ENCODE measurements at regions not wholly inside any gene's neighbourhood (a gene's known extent, or its start where the extent isn't known, plus 50 kb on each side); places are given as distances from the start of the nearest gene placed in this dataset.

DNA sequence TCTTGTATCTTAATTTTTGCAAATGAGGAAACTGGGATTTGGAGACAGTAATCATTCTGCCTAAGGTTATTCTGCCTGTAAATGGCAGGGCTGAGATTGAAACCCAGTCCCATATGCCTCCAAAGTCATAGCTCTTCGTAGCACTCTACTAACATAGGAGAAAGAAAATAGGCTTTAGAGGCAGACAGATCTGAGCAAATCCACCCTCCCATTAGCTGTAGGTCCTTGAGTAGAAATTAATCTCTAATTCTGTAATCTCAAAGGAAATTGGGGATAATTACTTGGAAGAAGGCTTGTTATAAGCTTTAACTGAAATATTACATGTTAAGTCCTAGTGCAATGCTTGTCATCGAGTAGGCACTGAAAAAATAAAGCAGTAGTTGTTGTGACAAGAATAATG lies 252.1 kb upstream of the PEX5L start:
- DNase-seq: no peak
- 71 to 83% (median 75%) methylated on average over 2 of the region's 2 CpGs for WGBS, 5 donors
- no peak overlapping the region for H3K27ac ChIP-seq
- H3K4me3 ChIP-seq: no peak overlapping the region
- H3K4me1 ChIP-seq: no peaks in the 10 kb centered on the region
- no peaks in the 10 kb centered on the region for H3K27me3 ChIP-seq (replicated peaks in 1 of 7)
- intact Hi-C loops (cut with DNase I; ENCODE audit: low total_unique reads): no loop called here
- no peaks in the 10 kb centered on the region for H3K36me3 ChIP-seq
- TF ChIP-seq CTCF (IDR thresholded peaks at IDR 0.05 in 8 of 11, conservative IDR thresholded peaks at IDR 0.05 in 3 of 11): no peak
- no peaks in the 10 kb centered on the region for H3K9me3 ChIP-seq

DNA sequence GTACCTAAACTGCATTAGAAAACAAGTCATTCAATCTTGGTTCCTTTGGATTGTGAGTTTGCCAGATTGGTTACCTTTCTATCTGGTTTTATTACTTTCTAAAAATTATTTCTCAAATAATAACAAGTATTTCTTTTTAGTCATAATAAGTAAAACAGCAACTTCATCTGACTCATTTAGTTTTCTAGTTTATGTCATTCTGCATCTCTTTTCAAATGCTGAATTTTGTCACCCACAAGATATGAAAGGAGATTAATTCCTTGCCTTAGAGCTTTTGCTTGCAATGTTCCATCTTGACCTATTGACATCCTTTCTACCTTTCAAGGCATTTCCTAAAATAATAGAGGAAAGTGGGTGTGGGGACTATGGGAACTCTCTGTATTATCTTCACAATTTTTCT lies 253.6 kb upstream of the PEX5L start:
- DNase-seq: no peak
- no peaks in the 10 kb centered on the region for H3K4me1 ChIP-seq
- H3K4me3 ChIP-seq: no peak overlapping the region
- no peaks in the 10 kb centered on the region for H3K9me3 ChIP-seq
- H3K27me3 ChIP-seq (replicated peaks in 1 of 7): no peaks in the 10 kb centered on the region
- no peaks in the 10 kb centered on the region for H3K36me3 ChIP-seq
- intact Hi-C loops (cut with DNase I; ENCODE audit: low total_unique reads): no loop called here
- H3K27ac ChIP-seq: no peak overlapping the region
- TF ChIP-seq POLR2AphosphoS5 (IDR thresholded peaks at IDR 0.05) (no peak), POLR2A (IDR thresholded peaks at IDR 0.05) (no peak), CTCF (IDR thresholded peaks at IDR 0.05 in 8 of 11, conservative IDR thresholded peaks at IDR 0.05 in 3 of 11) (no peak)

DNA sequence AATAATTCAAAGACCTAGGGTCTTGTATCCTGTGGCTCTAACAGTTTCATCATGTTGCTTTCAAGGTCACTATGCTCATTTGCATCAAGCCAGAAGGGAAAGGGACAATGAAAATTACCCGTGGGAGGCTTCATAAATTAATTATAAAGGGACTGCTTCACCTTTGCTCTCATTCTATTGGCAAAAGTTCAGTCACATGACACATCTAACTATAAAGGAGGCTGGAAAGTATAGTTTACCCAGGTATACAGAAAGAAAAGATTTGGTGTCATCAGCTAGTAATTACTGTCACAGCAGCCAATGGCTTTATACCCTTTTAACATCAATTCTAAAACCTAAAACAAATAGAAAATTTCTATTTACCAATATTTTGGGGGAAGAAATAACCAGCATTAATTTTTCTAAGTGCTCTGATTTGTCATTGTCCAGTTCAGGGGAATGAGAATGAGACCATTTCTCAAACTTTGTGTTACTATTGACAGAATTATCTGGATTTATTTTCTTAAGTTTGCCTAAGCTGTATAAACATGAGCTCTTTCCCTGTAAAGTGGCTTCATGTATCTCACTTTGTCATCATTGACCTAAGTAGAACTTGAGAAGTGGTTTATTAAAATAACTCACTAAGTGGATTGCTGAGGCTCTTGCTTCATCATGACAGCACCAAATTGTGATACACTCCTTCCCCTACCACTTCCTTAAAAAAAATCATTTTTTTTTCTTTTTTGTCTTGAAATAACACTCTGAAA lies 257.7 kb upstream of the PEX5L start:
- no peak overlapping the region for H3K27ac ChIP-seq
- H3K36me3 ChIP-seq: no peaks in the 10 kb centered on the region
- H3K4me3 ChIP-seq: no peak overlapping the region
- intact Hi-C loops (cut with DNase I; ENCODE audit: low total_unique reads): no loop called here
- 42 to 69% (median 56%) methylated on average over 1 of the region's 1 CpG for WGBS, 5 donors
- no peak for DNase-seq
- H3K9me3 ChIP-seq: no peaks in the 10 kb centered on the region
- H3K27me3 ChIP-seq (replicated peaks in 1 of 7): no peaks in the 10 kb centered on the region
- TF ChIP-seq POLR2AphosphoS5 (IDR thresholded peaks at IDR 0.05) (no peak), CTCF (IDR thresholded peaks at IDR 0.05 in 8 of 11, conservative IDR thresholded peaks at IDR 0.05 in 3 of 11) (no peak), POLR2A (IDR thresholded peaks at IDR 0.05) (no peak)
- no peaks in the 10 kb centered on the region for H3K4me1 ChIP-seq

DNA sequence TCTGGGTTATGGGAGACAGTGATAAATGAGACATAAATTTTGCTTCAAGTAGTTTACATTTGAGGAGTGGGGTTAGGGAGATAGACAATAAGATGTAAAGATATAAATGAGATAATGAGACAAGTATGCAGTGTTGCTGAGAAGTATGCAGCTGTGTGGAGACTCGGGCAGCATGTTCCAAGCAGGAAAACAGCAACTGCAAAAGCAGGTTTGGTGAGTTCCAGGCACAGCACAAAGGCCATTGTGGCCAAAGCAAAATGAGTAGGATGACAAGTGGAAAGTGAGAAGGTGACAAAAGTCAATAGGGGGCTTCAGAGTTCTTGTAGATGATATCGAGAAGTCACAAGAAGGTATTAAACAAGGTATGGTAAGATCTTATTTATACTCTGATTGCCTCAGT lies 259.1 kb upstream of the PEX5L start:
- intact Hi-C loops (cut with DNase I; ENCODE audit: low total_unique reads): no loop called here
- Histone ChIP-seq H3K27me3 (replicated peaks in 1 of 7) (no peaks in the 10 kb centered on the region), H3K9me3 (no peaks in the 10 kb centered on the region), H3K36me3 (no peaks in the 10 kb centered on the region), H3K4me1 (no peaks in the 10 kb centered on the region), H3K4me3 (no peak overlapping the region), H3K27ac (no peak overlapping the region)
- no peak for DNase-seq
- TF ChIP-seq POLR2A (IDR thresholded peaks at IDR 0.05): no peak
- no peak for TF ChIP-seq CTCF (IDR thresholded peaks at IDR 0.05 in 8 of 11, conservative IDR thresholded peaks at IDR 0.05 in 3 of 11)
- TF ChIP-seq POLR2AphosphoS5 (IDR thresholded peaks at IDR 0.05): no peak
- WGBS, 5 donors: 48 to 65% (median 54%) methylated on average over 2 of the region's 2 CpGs
